SK-N-SH (cell line): ENCODE measurements at regions not wholly inside any gene's neighbourhood (a gene's known extent, or its start where the extent isn't known, plus 50 kb on each side); places are given as distances from the start of the nearest gene placed in this dataset.

Experiments
- CTCF ChIA-PET: fragments of 300-600, 350-600 bp; formaldehyde crosslinking; extraction: SDS; loops from one replicate; lab custom pipeline; 2021; lab: Yijun Ruan, JAX
- POLR2A ChIA-PET: fragments of 350-600 bp; sonication (Branson Sonifier 250); formaldehyde crosslinking; extraction: SDS; loops from one replicate; lab custom pipeline; 2020; ENCODE audit warnings: antibody characterized with exemption, inconsistent platforms; lab: Yijun Ruan, JAX
- DNase-seq: peaks from one replicate; pipeline ENCODE4 v3.0.0; 2012
- H2AFZ ChIP-seq: fragments of 200-600 bp; sonication (generic); 2 replicates; pipeline ENCODE4 v1.8.1; 2016; ENCODE audit warnings: antibody characterized with exemption, mild to moderate bottlenecking, low read depth
- H3F3A ChIP-seq: fragments of 200-600 bp; sonication (generic); replicated peaks from 2 replicates; pipeline ENCODE3; 2016; ENCODE audit warnings: antibody characterized with exemption, mild to moderate bottlenecking; ENCODE audit not compliant: insufficient read depth
- H3K27ac ChIP-seq, 2 experiments: fragments of 200-500 bp in 1 of 2; fragments of 200-600 bp in 1 of 2; sonication (Bioruptor generic) in 1 of 2; sonication (generic), shearing (Covaris generic) in 1 of 2; 2 replicates each; pipeline versions ENCODE4 v1.5.1 to v1.6.1; 2014 to 2016; ENCODE audit warnings: low read depth in 2 of 2, inconsistent platforms in 1 of 2, low read length in 1 of 2, mild to moderate bottlenecking in 1 of 2, mixed read lengths in 1 of 2
- H3K27me3 ChIP-seq: fragments of 200-600 bp; sonication (generic), shearing (Covaris generic); 2 replicates; pipeline ENCODE4 v1.6.1; 2016; ENCODE audit warnings: mixed run types; ENCODE audit not compliant: insufficient read depth
- H3K36me3 ChIP-seq, 2 experiments: fragments of 200-500 bp in 1 of 2; fragments of 200-600 bp in 1 of 2; sonication (Bioruptor generic) in 1 of 2; sonication (generic) in 1 of 2; replicated peaks in 1 of 2; 2 replicates each; pipeline versions ENCODE3 to v1.5.1; 2014 to 2016; ENCODE audit warnings: low read length in 1 of 2, mild to moderate bottlenecking in 1 of 2; ENCODE audit not compliant: insufficient read depth in 2 of 2, control insufficient read depth in 1 of 2
- H3K4me1 ChIP-seq, 2 experiments: fragments of 200-500 bp in 1 of 2; fragments of 200-600 bp in 1 of 2; sonication (Bioruptor generic) in 1 of 2; sonication (generic), shearing (Covaris generic) in 1 of 2; 2 replicates each; pipeline versions ENCODE4 v1.5.1 to v1.6.1; 2014 to 2016; ENCODE audit warnings: low read depth in 1 of 2, low read length in 1 of 2, mixed run types in 1 of 2; ENCODE audit not compliant: insufficient read depth in 2 of 2, control insufficient read depth in 1 of 2
- H3K4me2 ChIP-seq: fragments of 200-600 bp; sonication (generic), shearing (Covaris generic); 2 replicates; pipeline ENCODE4 v1.6.1; 2017; ENCODE audit warnings: mixed run types
- H3K4me3 ChIP-seq, 2 experiments: fragments of 200-500 bp in 1 of 2; fragments of 200-600 bp in 1 of 2; sonication (Bioruptor generic) in 1 of 2; sonication (generic), shearing (Covaris generic) in 1 of 2; 2 replicates each; pipeline versions ENCODE4 v1.5.1 to v1.8.1; 2014 to 2016; ENCODE audit warnings: low read depth in 2 of 2, inconsistent platforms in 1 of 2, low read length in 1 of 2, mild to moderate bottlenecking in 1 of 2, mixed read lengths in 1 of 2, moderate library complexity in 1 of 2
- H3K79me2 ChIP-seq: fragments of 200-600 bp; sonication (generic); 2 replicates; pipeline ENCODE4 v1.8.1; 2017; ENCODE audit warnings: mild to moderate bottlenecking; ENCODE audit not compliant: insufficient read depth
- H3K9ac ChIP-seq: fragments of 200-600 bp; sonication (generic); 2 replicates; pipeline ENCODE4 v1.6.1; 2017; ENCODE audit warnings: mixed run types
- H3K9me2 ChIP-seq: fragments of 200-600 bp; sonication (generic); 2 replicates; pipeline ENCODE4 v1.6.1; 2017; ENCODE audit warnings: mixed run types
- H3K9me3 ChIP-seq: fragments of 200-600 bp; sonication (generic); 2 replicates; pipeline ENCODE4 v1.6.1; 2017; ENCODE audit warnings: mixed run types, mild to moderate bottlenecking, moderate library complexity
- H4K20me1 ChIP-seq: fragments of 200-600 bp; sonication (generic); 2 replicates; pipeline ENCODE4 v1.6.1; 2017; ENCODE audit warnings: mild to moderate bottlenecking, mixed run types; ENCODE audit not compliant: insufficient read depth
- CHD2 ChIP-seq: fragments of 150-350 bp; IDR thresholded peaks from 2 replicates; pipeline ENCODE4 v1.6.1; 2018; ENCODE audit warnings: low read length; ENCODE audit not compliant: partially characterized antibody
- EZH2phosphoT487 ChIP-seq: fragments of 200-600 bp; sonication (generic); IDR thresholded peaks from 2 replicates; pipeline ENCODE4 v1.6.1; 2017; ENCODE audit warnings: low read depth, mixed run types, mild to moderate bottlenecking, antibody characterized with exemption, moderate library complexity, borderline replicate concordance
- FOXJ3 ChIP-seq: sonication (generic); formaldehyde crosslinking; IDR thresholded peaks from 2 replicates; pipeline ENCODE4 v1.5.1; 2020; ENCODE audit warnings: mild to moderate bottlenecking, missing genetic modification reagents
- FOXM1 ChIP-seq: IDR thresholded peaks from 2 replicates; pipeline ENCODE4 v1.4.0; 2012; ENCODE audit warnings: low read depth, mild to moderate bottlenecking
- MAX ChIP-seq: IDR thresholded peaks from 2 replicates; pipeline ENCODE4 v1.4.0; 2012; ENCODE audit warnings: low read depth
- MEF2A ChIP-seq: IDR thresholded peaks from 2 replicates; pipeline ENCODE4 v1.4.0; 2012; ENCODE audit warnings: low read depth, borderline replicate concordance
- RCOR1 ChIP-seq: fragments of 150-350 bp; IDR thresholded peaks from 2 replicates; pipeline ENCODE4 v1.6.1; 2017; ENCODE audit warnings: antibody characterized with exemption, low read length
- REST ChIP-seq: IDR thresholded peaks from 2 replicates; pipeline ENCODE4 v1.6.1; 2012; ENCODE audit warnings: mild to moderate bottlenecking, low read depth, low read length, moderate library complexity
- RFX5 ChIP-seq: IDR thresholded peaks from 2 replicates; pipeline ENCODE4 v1.6.1; 2012; ENCODE audit warnings: mild to moderate bottlenecking, improper control_type of control experiment, low read length
- RXRA ChIP-seq: IDR thresholded peaks from 2 replicates; pipeline ENCODE4 v1.4.0; 2012; ENCODE audit warnings: low read depth, mild to moderate bottlenecking, borderline replicate concordance
- SIN3A ChIP-seq: IDR thresholded peaks from 2 replicates; pipeline ENCODE4 v1.6.1; 2012; ENCODE audit warnings: low read depth, mild to moderate bottlenecking, low read length, moderate library complexity, borderline replicate concordance
- SMC3 ChIP-seq: IDR thresholded peaks from 2 replicates; pipeline ENCODE4 v1.6.1; 2012; ENCODE audit warnings: low read depth, low read length, improper control_type of control experiment
- TCF12 ChIP-seq: IDR thresholded peaks from 2 replicates; pipeline ENCODE4 v1.4.0; 2012
- TEAD4 ChIP-seq: IDR thresholded peaks from 2 replicates; pipeline ENCODE4 v1.4.0; 2012; ENCODE audit warnings: mild to moderate bottlenecking, borderline replicate concordance; ENCODE audit not compliant: insufficient read depth
- USF1 ChIP-seq: IDR thresholded peaks from 2 replicates; pipeline ENCODE4 v1.4.0; 2012; ENCODE audit warnings: low read depth, borderline replicate concordance
- YY1 ChIP-seq: IDR thresholded peaks from 2 replicates; pipeline ENCODE4 v1.4.0; 2012; ENCODE audit warnings: low read depth, mild to moderate bottlenecking
- ZBTB33 ChIP-seq: IDR thresholded peaks from 2 replicates; pipeline ENCODE4 v1.4.0; 2012; ENCODE audit warnings: low read depth, borderline replicate concordance
- WGBS: methylation state at CpG from one replicate; pipeline ENCODE4 v1.1.6; 2017; ENCODE audit warnings: low lambda C conversion rate; 5-methylcytosine and 5-hydroxymethylcytosine counted together

- H3K9me3 ChIP-seq, result no peaks in the 10 kb centered on the region
- H3K4me3 ChIP-seq, result no peak overlapping the region
- ChIA-PET POLR2A (no interaction called here), CTCF (no interaction called here)
- H3K36me3 ChIP-seq, result no peaks in the 10 kb centered on the region
- H3F3A ChIP-seq, result no peaks in the 10 kb centered on the region
- peaks cover 0 to 11% of the 10 kb centered on the region in 2 experiments; a peak in 1 of 4 replicates for H3K4me1 ChIP-seq
- H3K27me3 ChIP-seq, result no peaks in the 10 kb centered on the region
- no peak overlapping the region for H3K27ac ChIP-seq
- H3K4me2 ChIP-seq, result no peak overlapping the region
- H4K20me1 ChIP-seq, result no peaks in the 10 kb centered on the region
- DNase-seq, result no peak
- no peak overlapping the region for H2AFZ ChIP-seq
- WGBS, result 26% methylated on average over 6 of the region's 11 CpGs
- no peak overlapping the region for H3K9ac ChIP-seq
- no peaks in the 10 kb centered on the region for H3K79me2 ChIP-seq
- TF ChIP-seq CHD2 (no peak), REST (no peak), SIN3A (no peak), RCOR1 (no peak), TCF12 (no peak), TEAD4 (no peak), SMC3 (no peak), EZH2phosphoT487 (no peak), USF1 (no peak)
- no peaks in the 10 kb centered on the region for H3K9me2 ChIP-seq
Observed at GRCh38 chr11:134759274-134759673, 347.2 kb upstream of the B3GAT1 start.

- H3K4me2 ChIP-seq, result no peak overlapping the region
- no peaks in the 10 kb centered on the region for H3K9me3 ChIP-seq
- H3F3A ChIP-seq, result no peaks in the 10 kb centered on the region
- no peak overlapping the region for H3K9ac ChIP-seq
- peaks cover 0 to 7% of the 10 kb centered on the region in 2 experiments; a peak in 1 of 4 replicates for H3K4me1 ChIP-seq
- no peak overlapping the region for H3K4me3 ChIP-seq
- ChIA-PET CTCF (no interaction called here), POLR2A (no interaction called here)
- no peak overlapping the region for H2AFZ ChIP-seq
- H3K27me3 ChIP-seq, result no peaks in the 10 kb centered on the region
- DNase-seq, result no peak
- H3K79me2 ChIP-seq, result no peaks in the 10 kb centered on the region
- no peaks in the 10 kb centered on the region for H3K36me3 ChIP-seq
- no peaks in the 10 kb centered on the region for H4K20me1 ChIP-seq
- 40% methylated on average over 9 of the region's 10 CpGs for WGBS
- no peaks in the 10 kb centered on the region for H3K9me2 ChIP-seq
- no peak overlapping the region for H3K27ac ChIP-seq
- TF ChIP-seq YY1 (no peak), FOXM1 (no peak), RCOR1 (no peak), SMC3 (no peak), EZH2phosphoT487 (no peak), MAX (no peak), FOXJ3 (CRISPR knock-in tag) (no peak), TEAD4 (no peak), CHD2 (no peak), ZBTB33 (no peak), RFX5 (no peak), USF1 (no peak), RXRA (no peak), MEF2A (no peak), SIN3A (no peak)
Observed at GRCh38 chr11:134758342-134758931, 346.4 kb upstream of the B3GAT1 start.
